ENCODE measurements at regions not wholly inside any gene's neighbourhood (a gene's known extent, or its start where the extent isn't known, plus 50 kb on each side); places are given as distances from the start of the nearest gene placed in this dataset.

DNA sequence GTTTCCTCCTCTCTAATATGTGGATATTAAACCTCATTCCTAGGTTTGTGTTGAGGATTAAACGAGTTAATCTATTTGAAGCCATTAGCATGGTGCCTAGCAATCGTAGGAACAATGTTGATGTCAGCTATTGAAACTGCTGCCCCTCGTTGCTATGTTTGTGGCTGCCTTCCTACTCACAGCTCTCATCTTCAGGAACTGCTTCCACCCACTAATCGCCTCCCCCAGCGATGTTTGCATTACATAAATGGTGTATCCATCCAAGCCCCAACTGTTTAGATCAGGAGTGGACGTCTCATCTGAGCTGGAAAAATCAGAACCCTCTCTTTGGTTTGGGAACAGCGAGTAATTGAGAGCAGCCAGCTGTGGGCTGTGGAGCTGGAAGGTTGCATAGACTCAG is 416.6 kb downstream of the ARHGEF28 start:
- no peak for DNase-seq
- peaks cover 1% of the 10 kb centered on the region for H3K36me3 Mint-ChIP-seq (ENCODE audit: unreplicated experiment)
- H3K27me3 Mint-ChIP-seq (ENCODE audit: unreplicated experiment), result peaks cover 5% of the 10 kb centered on the region
- peaks cover 7% of the 10 kb centered on the region for H3K9me3 Mint-ChIP-seq (ENCODE audit: unreplicated experiment)
- peaks cover 10% of the 10 kb centered on the region for H3K4me1 Mint-ChIP-seq (ENCODE audit: low read depth, unreplicated experiment)
- H3K4me3 Mint-ChIP-seq (ENCODE audit: unreplicated experiment), result no peak overlapping the region
- TF ChIP-seq, protein P1, sequence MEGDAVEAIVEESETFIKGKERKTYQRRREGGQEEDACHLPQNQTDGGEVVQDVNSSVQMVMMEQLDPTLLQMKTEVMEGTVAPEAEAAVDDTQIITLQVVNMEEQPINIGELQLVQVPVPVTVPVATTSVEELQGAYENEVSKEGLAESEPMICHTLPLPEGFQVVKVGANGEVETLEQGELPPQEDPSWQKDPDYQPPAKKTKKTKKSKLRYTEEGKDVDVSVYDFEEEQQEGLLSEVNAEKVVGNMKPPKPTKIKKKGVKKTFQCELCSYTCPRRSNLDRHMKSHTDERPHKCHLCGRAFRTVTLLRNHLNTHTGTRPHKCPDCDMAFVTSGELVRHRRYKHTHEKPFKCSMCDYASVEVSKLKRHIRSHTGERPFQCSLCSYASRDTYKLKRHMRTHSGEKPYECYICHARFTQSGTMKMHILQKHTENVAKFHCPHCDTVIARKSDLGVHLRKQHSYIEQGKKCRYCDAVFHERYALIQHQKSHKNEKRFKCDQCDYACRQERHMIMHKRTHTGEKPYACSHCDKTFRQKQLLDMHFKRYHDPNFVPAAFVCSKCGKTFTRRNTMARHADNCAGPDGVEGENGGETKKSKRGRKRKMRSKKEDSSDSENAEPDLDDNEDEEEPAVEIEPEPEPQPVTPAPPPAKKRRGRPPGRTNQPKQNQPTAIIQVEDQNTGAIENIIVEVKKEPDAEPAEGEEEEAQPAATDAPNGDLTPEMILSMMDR (IDR thresholded peaks at IDR 0.05; ENCODE audit: partially characterized antibody, unreplicated experiment), result no peak
- H3K27ac Mint-ChIP-seq (ENCODE audit: unreplicated experiment), result no peak overlapping the region

DNA sequence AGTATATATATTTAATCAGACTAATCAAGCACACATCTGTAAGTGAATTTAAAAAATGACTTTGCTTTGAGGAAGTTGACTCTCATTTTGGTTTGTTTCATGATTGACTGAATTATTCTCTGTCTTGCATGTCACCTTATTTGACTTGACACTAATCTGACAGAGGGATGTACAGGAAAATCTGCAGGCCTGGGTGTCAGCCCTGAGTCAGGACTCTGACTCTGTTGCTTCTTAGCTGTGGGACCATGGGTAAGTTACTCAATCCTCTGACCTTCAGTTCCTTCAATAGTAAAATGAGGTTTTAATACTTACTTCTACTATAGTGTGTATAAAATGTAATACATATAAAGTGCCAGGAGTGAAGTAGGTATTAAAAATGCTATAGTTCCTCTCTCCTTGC is 415.9 kb downstream of the ARHGEF28 start:
- DNase-seq, result no peak
- Mint-ChIP-seq H3K27ac (ENCODE audit: unreplicated experiment) (no peak overlapping the region), H3K4me3 (ENCODE audit: unreplicated experiment) (no peak overlapping the region), H3K9me3 (ENCODE audit: unreplicated experiment) (peaks cover 7% of the 10 kb centered on the region), H3K27me3 (ENCODE audit: unreplicated experiment) (peaks cover 5% of the 10 kb centered on the region), H3K36me3 (ENCODE audit: unreplicated experiment) (no peaks in the 10 kb centered on the region), H3K4me1 (ENCODE audit: low read depth, unreplicated experiment) (peaks cover 10% of the 10 kb centered on the region)
- TF ChIP-seq, protein P1 (IDR thresholded peaks at IDR 0.05; ENCODE audit: partially characterized antibody, unreplicated experiment), result no peak

DNA sequence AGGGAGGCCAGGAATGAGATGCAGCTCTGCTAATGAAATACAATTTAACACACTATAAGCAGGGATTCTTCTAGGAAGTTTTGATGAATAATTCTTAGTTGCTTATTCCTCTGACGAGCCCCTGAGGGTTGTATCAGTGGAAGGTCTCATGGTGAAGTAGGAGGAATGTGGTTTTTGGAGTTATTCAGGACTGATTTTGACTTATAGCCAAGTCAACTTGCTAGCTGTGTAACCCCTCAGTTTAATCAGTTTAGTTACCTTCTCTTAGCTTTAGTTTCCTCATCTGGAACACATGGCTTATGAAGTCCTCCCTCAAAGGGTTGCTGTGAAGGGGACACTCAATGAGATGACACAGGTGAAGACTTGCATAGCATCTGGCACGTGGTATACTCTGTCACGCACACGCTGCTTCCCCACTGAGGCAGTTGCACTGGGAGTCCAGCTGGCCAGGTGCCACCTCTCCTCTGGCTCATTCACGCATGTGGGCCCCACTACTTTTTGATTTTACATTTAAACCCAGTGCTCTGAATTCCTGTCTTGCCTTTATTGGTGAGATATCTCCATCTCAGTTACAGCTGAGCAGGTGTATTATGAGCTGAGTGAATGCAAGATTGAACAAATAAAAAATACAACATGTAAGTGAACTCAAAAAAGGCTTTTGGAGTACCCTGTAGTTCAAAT is 415.0 kb downstream of the ARHGEF28 start:
- Mint-ChIP-seq H3K36me3 (ENCODE audit: unreplicated experiment) (no peaks in the 10 kb centered on the region), H3K27ac (ENCODE audit: unreplicated experiment) (peak overlapping the region; percentile 56), H3K9me3 (ENCODE audit: unreplicated experiment) (peaks cover 7% of the 10 kb centered on the region), H3K4me3 (ENCODE audit: unreplicated experiment) (no peak overlapping the region), H3K27me3 (ENCODE audit: unreplicated experiment) (peaks cover 5% of the 10 kb centered on the region), H3K4me1 (ENCODE audit: low read depth, unreplicated experiment) (peaks cover 15% of the 10 kb centered on the region)
- DNase-seq, result no peak
- TF ChIP-seq, protein P1 (IDR thresholded peaks at IDR 0.05; ENCODE audit: partially characterized antibody, unreplicated experiment), result no peak

DNA sequence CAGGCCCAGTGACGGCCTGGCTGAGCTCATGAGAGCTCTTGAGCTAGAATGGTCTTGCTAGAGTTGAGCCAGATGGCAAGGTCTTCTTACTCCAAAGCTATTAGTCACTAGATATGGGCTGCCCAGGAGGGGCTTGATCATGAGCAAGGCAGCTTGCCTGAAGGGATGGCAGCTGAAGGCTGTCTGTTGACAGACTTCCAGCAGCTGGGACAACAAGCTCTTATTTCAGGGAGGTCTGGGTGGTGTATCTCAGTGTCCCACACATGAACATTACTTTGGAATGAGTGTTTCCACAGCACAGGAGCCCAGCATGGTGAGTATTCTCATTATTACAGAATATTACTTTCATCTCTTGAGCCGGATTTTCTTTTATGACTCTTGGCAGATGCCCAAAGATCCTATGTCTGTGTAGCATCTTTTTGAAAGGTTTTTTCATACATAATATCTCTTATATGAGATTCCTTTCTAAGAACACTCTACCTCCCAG is 414.1 kb downstream of the ARHGEF28 start:
- Mint-ChIP-seq H3K27me3 (ENCODE audit: unreplicated experiment) (peaks cover 5% of the 10 kb centered on the region), H3K27ac (ENCODE audit: unreplicated experiment) (peak overlapping the region; percentile 56), H3K4me1 (ENCODE audit: low read depth, unreplicated experiment) (peaks cover 17% of the 10 kb centered on the region), H3K36me3 (ENCODE audit: unreplicated experiment) (no peaks in the 10 kb centered on the region), H3K4me3 (ENCODE audit: unreplicated experiment) (no peak overlapping the region), H3K9me3 (ENCODE audit: unreplicated experiment) (peaks cover 7% of the 10 kb centered on the region)
- TF ChIP-seq, protein P1 (IDR thresholded peaks at IDR 0.05; ENCODE audit: partially characterized antibody, unreplicated experiment), result no peak
- peak; percentile 38 for DNase-seq

DNA sequence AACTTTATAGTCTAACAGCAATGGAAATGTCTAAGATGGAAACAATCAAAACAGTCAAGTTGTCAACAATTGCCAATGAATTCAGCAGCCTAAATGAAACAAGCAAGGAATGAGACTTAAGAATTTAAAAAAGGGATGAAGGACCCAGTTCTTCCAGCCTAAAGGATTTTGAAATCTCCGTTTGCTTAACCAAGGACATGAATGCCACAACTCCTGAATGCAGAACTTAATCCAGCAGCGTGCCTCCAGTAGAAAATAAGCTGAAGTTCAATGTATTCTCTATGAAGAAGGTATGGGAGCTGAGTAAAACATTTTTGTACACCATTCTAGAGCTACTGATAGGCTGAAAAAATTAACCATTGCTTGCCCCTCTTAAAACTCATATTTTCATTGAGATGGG is 411.3 kb downstream of the ARHGEF28 start:
- H3K4me3 Mint-ChIP-seq (ENCODE audit: unreplicated experiment), result no peak overlapping the region
- peaks cover 7% of the 10 kb centered on the region for H3K9me3 Mint-ChIP-seq (ENCODE audit: unreplicated experiment)
- H3K27ac Mint-ChIP-seq (ENCODE audit: unreplicated experiment), result no peak overlapping the region
- TF ChIP-seq, protein P1 (IDR thresholded peaks at IDR 0.05; ENCODE audit: partially characterized antibody, unreplicated experiment), result no peak
- peaks cover 17% of the 10 kb centered on the region for H3K4me1 Mint-ChIP-seq (ENCODE audit: low read depth, unreplicated experiment)
- no peak for DNase-seq
- H3K36me3 Mint-ChIP-seq (ENCODE audit: unreplicated experiment), result no peaks in the 10 kb centered on the region
- peaks cover 5% of the 10 kb centered on the region for H3K27me3 Mint-ChIP-seq (ENCODE audit: unreplicated experiment)
